ENCODE measurements at regions not wholly inside any gene's neighbourhood (a gene's known extent, or its start where the extent isn't known, plus 50 kb on each side); places are given as distances from the start of the nearest gene placed in this dataset.

DNA sequence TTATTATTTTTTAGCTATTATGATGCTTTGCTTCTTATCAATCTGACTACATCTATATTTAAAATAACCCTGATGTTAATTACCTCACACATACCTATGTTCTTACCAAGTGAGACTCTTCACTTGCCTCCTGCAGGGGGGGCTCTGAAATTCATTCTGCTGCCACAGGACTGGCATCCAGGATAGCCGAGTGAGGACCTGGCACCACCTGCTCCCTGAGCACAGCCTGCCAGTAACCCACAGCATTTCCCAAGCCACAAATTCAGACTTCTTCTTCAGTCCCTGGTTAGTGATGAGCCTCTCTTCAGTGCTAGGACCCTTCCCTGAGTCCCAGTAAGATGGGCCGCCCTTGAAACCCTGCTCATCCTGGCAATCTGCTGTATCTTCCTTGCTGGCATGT, 296.5 kb upstream of the PLXNA2 start:
- H3K4me3 ChIP-seq (ENCODE audit: low read length), result no peak overlapping the region
- DNase-seq (ENCODE audit: low read depth), result no peak
- TF ChIP-seq, protein P1, sequence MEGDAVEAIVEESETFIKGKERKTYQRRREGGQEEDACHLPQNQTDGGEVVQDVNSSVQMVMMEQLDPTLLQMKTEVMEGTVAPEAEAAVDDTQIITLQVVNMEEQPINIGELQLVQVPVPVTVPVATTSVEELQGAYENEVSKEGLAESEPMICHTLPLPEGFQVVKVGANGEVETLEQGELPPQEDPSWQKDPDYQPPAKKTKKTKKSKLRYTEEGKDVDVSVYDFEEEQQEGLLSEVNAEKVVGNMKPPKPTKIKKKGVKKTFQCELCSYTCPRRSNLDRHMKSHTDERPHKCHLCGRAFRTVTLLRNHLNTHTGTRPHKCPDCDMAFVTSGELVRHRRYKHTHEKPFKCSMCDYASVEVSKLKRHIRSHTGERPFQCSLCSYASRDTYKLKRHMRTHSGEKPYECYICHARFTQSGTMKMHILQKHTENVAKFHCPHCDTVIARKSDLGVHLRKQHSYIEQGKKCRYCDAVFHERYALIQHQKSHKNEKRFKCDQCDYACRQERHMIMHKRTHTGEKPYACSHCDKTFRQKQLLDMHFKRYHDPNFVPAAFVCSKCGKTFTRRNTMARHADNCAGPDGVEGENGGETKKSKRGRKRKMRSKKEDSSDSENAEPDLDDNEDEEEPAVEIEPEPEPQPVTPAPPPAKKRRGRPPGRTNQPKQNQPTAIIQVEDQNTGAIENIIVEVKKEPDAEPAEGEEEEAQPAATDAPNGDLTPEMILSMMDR (IDR thresholded peaks at IDR 0.05; ENCODE audit: insufficient read depth, low read depth, low read length, missing control alignments), result no peak

DNA sequence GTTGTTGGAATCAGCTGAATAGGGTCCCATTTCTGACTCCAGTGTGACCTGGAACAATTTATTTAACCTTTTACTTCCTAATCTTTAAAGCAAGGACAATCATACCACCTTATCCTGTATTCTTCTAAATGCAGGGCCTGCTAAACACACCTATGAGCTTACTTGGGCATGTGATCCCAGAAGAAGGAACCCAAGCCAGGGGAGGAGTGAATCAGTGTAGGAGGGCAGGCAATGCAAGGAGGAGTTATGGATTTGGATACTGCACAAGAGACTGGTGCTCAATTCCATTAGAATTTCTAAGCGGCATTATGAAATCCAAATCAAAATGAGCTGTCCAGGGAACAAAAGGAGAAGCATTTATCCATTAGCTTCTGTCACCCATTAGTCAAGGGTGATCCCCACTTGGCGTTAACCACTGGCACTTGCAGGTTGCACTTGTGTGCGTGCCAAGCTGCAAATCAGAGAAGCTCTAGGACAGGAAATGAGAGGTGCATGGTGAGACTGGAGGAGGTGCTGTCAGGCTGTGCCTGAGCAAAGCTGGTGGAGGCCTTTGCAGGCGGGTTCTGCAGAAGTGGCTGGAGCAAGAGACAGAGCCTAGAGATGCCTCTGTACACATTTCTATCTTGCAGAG, 297.2 kb upstream of the PLXNA2 start:
- H3K4me3 ChIP-seq (ENCODE audit: low read length), result no peak overlapping the region
- DNase-seq (ENCODE audit: low read depth), result peak; percentile 62
- TF ChIP-seq, protein P1 (IDR thresholded peaks at IDR 0.05; ENCODE audit: insufficient read depth, low read depth, low read length, missing control alignments), result no peak

DNA sequence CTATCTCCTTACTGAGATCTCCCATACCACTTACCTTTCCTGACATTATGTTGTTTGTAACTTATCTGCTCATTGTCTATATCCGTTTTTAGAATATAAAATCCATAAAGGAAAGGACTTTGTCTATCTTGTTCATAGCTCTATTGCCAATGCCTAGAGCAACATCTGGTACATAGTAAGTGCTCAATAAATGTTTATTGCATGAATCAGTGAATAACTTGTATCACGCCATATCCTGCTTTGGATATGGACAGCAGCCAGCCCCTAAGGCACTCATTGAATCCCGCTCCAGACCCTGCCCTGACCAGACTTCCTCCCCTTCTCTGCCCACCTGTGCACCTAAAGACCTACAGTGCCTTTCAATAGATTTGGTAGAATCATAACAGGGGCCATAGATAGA, 298.1 kb upstream of the PLXNA2 start:
- H3K4me3 ChIP-seq (ENCODE audit: low read length), result no peak overlapping the region
- TF ChIP-seq, protein P1 (IDR thresholded peaks at IDR 0.05; ENCODE audit: insufficient read depth, low read depth, low read length, missing control alignments), result no peak
- peak; percentile 4 for DNase-seq (ENCODE audit: low read depth)

DNA sequence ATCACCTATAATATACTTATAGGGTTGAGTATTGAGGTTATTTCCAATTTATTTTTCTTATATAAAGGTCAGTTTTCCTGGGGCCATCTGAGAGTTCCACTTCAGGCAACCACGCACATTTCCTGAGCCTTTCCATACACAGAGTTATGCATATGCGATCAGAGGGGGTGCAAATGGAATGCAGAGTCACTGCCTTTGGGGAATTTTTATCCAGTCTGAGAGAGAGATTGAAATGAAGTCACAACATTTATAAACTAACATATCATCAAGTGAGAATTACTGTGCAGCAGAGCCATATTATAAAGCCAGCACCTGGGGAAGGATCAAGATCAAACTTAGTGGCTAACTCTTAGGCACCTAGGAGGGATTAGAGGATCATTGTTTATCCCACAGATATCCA, 299.9 kb upstream of the PLXNA2 start:
- TF ChIP-seq, protein P1 (IDR thresholded peaks at IDR 0.05; ENCODE audit: insufficient read depth, low read depth, low read length, missing control alignments), result no peak
- DNase-seq (ENCODE audit: low read depth), result no peak
- no peak overlapping the region for H3K4me3 ChIP-seq (ENCODE audit: low read length)

DNA sequence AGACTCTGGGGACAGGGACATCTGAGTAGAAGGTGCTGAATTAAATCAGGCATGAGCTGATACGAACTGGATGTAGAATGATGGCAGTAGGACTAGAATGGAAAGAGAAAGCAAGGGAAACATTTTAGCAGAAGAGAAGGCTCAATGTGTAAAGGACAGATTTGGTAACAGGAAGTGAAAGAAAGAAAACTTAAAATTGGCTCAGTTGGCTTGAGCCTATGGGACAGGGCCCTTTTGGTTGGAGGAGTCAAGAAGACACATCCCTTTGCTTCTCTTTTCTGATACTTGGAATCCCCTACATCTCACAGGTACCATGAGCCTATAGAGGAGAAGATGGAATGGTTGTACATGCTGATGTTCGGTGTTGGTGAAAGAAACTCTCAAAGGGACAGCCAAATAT, 300.6 kb upstream of the PLXNA2 start:
- no peak overlapping the region for H3K4me3 ChIP-seq (ENCODE audit: low read length)
- TF ChIP-seq, protein P1 (IDR thresholded peaks at IDR 0.05; ENCODE audit: insufficient read depth, low read depth, low read length, missing control alignments), result no peak

DNA sequence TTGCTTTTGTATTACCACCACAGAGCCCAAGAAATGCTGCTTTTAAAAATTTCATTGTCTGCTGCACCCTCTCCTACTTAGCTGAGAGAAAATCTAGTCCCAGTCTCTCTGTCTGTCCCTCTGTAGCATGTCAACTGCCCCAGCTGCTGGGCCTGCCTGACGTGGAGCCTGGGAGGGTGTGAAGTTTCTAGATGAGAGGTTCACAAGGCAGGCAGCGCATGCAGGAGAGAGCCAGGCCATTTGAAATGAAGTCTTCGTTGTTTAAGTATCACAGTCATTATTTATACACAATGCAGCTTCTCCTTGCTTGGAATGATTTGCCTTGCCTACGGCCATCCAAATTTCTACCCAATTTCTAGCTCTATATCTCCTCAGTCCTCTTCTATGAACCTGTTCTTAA, 306.8 kb upstream of the PLXNA2 start:
- no peak overlapping the region for H3K4me3 ChIP-seq (ENCODE audit: low read length)
- no peak for DNase-seq (ENCODE audit: low read depth)
- TF ChIP-seq, protein P1 (IDR thresholded peaks at IDR 0.05; ENCODE audit: insufficient read depth, low read depth, low read length, missing control alignments), result no peak

More for the DNA sequence above, 300.6 kb upstream of the PLXNA2 start:
- no peak for DNase-seq (ENCODE audit: low read depth)

DNA sequence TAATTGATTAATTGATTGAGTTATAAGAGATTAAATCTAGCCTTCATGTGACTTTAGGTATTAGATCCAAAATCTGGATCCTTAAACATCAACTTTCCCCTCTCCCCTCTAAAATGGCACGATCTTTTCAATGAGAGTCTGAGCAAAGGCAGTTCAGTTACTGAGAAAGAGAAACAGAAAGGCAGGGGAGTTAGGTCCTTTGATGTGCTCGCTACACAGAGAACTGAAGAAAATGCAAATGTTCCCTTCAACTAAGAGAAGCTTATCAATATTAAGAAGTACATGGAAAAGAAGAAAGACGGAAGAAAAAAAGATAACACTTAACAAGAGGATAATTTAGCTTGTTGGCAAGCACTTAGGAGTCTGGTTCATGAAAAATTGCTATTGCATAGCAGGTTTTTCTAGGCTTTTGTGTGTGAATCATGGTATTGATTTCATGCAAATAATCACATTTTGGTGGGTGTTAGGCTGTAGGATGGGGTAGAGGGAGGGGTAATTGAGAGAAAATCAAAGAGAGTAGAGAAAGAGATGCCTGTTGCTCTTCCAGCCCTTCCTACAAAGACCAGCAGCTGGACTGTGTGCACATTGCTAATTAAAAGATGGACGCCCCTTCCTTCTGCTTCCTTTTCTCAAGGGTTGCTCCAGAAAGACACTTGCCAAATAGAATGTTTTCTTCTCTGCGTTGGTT, 307.6 kb upstream of the PLXNA2 start:
- no peak overlapping the region for H3K4me3 ChIP-seq (ENCODE audit: low read length)
- TF ChIP-seq, protein P1 (IDR thresholded peaks at IDR 0.05; ENCODE audit: insufficient read depth, low read depth, low read length, missing control alignments), result no peak
- DNase-seq (ENCODE audit: low read depth), result no peak
